HG03135 (cell line): ENCODE measurements at regions not wholly inside any gene's neighbourhood (a gene's known extent, or its start where the extent isn't known, plus 50 kb on each side); places are given as distances from the start of the nearest gene placed in this dataset.

Source experiments
- ATAC-seq: cut with Tn5 transposase; IDR thresholded peaks from one replicate; pipeline ENCODE4 v1.9.1; 2021; ENCODE audit warnings: mild to moderate bottlenecking, moderate library complexity; ENCODE audit not compliant: unreplicated experiment

- no peak for ATAC-seq
Measured at GRCh38 chr5:73344835-73345234, 103.7 kb downstream of the FOXD1 start.

- no peak for ATAC-seq
Measured at GRCh38 chr5:73339711-73340110, 108.9 kb downstream of the FOXD1 start.

DNA sequence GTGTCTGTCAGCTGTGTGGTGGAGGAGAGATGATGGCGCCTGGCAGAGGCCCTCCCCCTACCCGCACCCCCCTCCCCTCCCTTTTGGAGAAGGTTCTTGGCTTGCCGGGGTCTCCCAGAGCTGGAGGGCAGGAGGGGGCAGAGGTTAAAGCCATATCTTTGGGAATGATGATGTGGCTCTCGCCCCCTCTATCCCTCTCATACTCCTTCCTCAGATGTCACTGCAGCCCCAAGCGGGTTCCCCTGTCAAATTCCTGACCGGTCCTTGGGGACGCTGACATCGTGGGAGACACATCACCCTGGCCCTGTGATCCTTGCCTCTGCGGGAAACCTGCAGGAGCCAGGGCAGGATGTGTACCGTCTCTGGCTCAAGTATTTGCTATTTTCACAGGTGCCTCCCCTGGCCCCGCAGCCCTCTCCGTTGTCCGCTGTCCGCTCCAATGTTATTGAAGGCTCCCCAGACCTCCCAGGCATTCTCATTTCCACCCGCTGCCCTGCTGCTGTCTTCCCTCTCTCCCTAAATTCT is 109.5 kb downstream of the FOXD1 start:
- ATAC-seq: no peak

DNA sequence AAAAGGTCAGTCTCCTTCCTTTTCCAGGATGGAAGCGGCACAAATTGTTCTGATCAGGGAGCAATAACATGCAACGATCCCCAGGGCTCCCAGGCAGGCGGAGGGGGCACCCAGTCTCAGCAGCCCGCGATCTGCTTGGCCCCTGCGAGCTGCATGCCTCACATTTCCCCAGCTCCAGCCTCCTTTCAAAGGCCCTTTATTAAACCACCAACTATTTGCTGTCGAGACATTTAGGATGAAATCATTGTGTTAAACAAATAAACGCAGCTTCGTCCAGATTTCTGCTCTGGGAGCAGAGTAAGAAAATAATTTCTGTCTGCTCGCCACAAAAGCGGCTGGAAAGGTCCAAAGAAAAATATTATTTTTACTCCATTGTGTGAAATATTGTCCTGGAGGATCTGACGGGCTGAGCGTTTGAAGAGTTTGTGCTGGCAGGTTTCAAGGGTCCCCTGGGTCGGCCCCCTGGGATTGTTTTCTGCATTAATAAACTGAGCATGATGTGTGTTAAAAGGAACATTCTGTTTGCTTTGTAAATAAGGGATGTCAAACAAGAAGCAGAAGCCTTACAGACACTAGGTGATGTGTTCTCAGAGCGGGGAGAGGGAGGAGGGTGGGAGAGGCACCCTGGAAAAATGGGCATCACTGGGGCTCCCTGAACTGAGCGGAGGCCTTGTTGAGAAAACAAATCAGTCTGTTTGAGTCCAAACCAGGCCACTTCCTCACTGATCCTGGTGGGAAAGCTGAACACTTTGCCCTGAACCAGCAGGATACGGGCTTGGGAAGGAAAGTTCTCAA is 110.1 kb downstream of the FOXD1 start:
- ATAC-seq: no peak

DNA sequence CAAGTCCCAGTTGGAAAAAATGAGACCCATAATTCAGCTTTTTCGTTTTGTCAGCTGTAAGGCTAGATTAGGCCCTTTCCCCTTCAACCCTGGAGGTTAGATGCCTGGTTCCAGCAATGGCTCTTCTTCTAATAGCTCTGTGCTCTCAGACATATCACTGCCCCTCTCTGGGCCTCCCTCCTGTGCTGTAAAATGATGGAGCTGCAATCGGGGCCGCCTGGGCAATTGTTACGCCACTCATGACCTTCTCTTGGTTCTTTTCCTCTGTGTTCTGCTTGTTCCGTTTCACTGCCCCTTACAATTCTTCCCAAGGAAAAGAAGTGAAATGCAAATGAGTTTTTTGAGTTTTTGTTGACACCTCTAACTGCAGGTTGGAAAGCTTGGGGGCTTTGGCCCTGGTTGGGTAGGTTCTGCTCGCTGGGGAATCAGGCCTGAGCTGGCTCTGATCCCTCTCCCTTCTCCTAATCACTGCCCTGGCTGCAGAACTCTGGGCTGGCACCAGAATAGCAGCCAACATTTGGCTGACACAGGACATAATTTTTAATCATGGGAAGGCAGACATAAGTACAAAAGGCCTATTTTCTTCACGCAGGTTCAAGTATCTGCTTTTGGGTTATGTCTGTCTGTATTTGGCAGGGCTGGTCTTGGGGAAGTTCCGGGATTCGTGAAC is 110.9 kb downstream of the FOXD1 start:
- ATAC-seq: no peak

DNA sequence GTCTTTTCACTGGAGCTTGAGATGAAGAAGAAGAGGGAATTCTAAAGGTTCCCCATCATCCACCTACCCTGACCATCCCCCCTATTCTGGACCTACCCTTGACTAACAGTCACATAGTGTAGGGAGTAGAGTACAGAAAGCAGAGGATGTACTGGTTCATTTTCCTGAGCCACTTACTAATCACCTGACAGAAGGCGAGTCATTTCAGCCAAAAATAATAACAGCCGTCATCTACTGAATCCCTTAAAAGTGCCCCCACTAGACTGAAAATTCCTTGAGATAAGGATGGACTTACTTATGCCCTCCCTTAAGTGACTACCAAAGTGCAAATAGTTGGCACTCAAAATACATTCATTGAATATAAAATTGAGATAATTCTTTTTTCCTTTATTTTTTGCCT is 112.2 kb downstream of the FOXD1 start:
- no peak for ATAC-seq

DNA sequence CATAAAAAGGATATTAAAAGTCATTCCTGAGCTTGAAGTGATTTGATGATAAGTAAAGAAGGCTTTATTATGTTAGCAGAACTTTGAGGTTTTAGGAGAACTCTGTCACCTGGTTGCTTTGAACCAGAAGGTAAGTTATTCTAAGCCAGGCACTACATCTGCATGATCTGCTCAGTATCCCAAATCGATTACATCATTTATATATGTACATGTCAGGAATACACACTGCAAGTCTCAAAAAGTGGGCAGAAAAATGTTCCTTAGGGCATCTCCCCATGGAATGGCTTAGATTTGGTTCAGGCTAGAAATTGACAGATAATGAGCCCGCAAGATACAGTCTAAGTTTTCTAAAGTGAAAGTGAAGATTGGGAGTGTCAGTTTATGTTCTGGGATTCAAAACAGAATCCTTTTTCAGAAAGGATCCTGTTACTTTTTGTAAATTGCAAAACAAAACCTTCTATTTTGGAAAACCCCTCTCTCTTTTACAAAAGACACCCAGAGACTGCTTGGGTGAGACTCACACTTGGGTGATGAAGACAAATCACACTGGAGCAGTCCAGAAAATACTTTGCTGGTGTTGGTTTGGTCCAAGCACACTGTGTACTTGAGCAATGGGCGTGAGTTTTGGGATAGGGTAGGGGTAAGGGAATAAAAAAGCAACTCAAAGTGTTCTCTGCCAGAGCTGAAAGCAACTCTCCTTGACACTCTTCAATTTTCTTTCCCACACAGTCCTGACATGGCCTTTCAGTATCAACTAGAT is 114.5 kb downstream of the FOXD1 start:
- ATAC-seq: no peak

DNA sequence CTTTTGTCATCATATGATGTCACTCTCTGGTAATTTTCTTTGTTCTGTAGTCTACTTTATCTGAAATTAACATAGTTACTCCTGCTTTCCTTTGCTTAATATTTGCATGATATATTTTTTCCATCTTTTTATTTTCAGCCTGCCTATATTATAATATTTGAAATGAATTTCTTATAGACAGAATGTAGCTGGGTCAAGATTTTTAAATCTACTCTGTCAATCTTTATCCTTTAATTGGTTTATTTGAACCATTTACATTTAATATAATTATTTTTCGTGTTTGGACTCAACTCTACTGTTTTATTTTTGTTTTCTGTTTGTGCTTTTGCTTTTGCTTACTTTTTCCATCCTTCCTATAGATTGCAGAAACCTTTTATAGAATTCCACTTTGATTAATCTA is 118.0 kb downstream of the FOXD1 start:
- ATAC-seq: no peak

- no peak for ATAC-seq
Measured at GRCh38 chr5:73328640-73329039, 119.9 kb downstream of the FOXD1 start.

DNA sequence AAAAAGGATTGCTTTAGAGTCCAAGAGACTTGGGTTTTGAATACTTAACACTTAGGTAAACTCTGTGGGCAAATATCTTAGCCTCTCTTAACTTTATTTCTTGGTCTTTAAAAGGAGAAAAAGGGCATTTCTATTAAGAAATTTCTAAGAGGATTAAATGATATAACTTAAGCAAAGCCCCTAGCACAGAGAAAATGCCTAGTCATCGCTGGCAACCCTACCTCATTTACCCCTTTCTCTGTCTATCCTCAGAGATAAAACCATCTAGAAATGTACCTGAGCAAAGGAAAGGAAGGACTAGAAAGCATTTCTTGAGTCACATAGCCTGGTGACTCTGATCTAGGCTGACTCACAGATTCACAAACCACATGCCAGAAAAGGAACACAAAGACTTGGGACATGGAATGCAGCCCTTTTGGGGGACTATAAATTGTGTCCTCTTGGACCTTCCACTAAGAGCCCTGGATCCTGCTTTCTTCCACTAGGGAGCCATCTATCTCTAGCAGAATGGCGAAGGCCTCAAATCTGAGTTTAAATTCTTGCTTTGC is 120.6 kb downstream of the FOXD1 start:
- no peak for ATAC-seq

GRCh38 chr5:73325546-73325945 is 123.0 kb downstream of the FOXD1 start:
- ATAC-seq: no peak

- ATAC-seq: no peak
Measured at GRCh38 chr5:73323466-73323865, 125.1 kb downstream of the FOXD1 start.

DNA sequence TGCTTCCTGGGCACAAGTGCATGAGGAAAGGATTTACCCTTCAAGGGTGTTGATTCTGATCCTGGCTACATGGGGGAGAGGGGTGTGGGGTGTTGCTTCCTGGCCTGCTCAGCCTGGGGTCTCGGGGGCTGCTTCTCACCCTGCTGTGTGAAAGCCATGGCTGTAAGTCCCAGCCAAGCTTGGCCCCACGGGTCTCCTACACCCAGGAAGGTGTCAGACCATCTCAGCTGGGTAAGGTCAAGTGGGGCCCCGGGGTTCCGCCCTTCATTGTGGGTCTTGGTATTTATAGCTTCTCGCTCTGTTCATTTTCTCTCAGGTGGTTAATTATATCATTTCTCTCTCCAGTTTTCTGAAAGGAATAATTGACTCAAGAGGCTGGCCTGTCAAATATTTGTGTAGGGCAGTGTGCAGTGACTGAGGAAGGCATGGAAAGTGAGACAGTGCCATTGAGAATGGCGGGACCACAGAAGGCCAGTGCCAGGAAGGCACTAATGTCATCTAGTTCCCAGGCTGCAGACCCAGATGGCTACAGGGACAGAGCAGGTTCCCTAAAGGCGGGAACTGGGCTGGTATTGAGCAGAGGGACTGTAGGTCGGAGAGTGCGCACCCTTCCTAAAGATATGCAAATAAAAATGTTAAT is 126.0 kb downstream of the FOXD1 start:
- no peak for ATAC-seq

DNA sequence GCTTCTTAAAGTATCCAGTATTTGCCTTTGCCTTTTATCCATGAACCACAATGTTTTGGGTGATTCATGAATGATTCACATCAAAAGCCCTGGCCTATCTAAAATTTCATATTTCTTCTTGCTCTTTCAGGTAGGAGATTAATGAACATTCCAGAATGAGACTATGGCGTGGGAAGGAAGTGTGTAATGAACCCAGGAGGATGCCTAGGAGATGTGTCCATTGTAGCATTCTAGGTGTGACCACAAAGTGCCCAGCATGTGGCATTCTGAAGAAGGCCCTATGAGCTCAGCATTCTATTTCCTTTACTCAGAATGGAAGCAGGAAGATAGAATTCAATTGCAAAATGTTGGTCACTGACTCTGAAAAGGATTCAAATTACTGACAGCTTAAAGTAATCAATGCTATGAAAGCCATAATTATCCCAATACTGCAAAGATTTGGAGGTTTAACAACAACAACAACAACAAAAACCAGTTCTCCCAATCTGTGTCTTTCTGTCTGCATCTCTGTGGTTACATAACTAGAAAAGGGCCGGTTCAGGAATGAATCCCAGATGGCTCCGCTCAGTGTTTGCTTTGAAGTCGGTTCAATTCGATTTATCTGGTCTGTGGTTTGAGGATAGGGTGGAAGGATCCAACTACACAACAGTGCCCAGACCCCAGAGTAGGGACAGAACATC is 126.7 kb downstream of the FOXD1 start:
- ATAC-seq: no peak

GRCh38 chr5:73319036-73319435 is 129.5 kb downstream of the FOXD1 start:
- ATAC-seq: no peak

DNA sequence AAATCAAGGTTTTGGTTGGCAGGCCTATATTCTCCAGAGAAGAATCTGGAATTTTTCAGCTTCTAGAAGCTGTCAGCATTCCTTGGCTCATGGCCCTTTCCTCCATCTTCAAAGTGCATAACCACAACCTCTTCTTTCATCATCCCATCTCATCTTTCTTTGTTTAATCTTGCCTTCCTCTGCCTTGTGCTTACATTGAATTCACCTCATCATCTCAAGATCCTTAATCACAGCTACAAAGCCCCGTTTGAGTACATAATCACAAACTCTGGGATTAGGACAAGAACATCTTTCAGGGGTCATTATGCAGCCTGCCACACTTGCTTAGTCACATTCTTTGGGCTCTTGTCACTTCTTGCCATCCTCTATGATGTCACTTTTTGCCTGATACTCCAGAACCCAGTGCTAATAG is 130.3 kb downstream of the FOXD1 start:
- no peak for ATAC-seq

GRCh38 chr5:73317523-73317922 is 131.1 kb downstream of the FOXD1 start:
- ATAC-seq: no peak

GRCh38 chr5:73314395-73315257 is 134.0 kb downstream of the FOXD1 start:
- ATAC-seq: no peak

GRCh38 chr5:73312872-73313510 is 135.6 kb downstream of the FOXD1 start:
- no peak for ATAC-seq
